ENCODE measurements at regions not wholly inside any gene's neighbourhood (a gene's known extent, or its start where the extent isn't known, plus 50 kb on each side); places are given as distances from the start of the nearest gene placed in this dataset.

- Histone ChIP-seq H3K4me1 (ENCODE audit: insufficient read depth, low read length) (no peaks in the 10 kb centered on the region), H3K79me2 (ENCODE audit: insufficient read depth, low read length) (no peaks in the 10 kb centered on the region), H2BK12ac (ENCODE audit: insufficient read length, low read depth, low read length) (no peak overlapping the region), H4K5ac (ENCODE audit: insufficient read length, low read depth, low read length) (no peak overlapping the region), H3K4ac (ENCODE audit: low read depth, low read length) (no peak overlapping the region), H3K56ac (ENCODE audit: insufficient read length, low read depth, low read length) (no peak overlapping the region), H2BK15ac (ENCODE audit: low read depth, low read length) (no peak overlapping the region), H3K14ac (ENCODE audit: insufficient read depth, low read length) (no peak overlapping the region), H2BK20ac (ENCODE audit: low read depth, low read length, poor library complexity, severe bottlenecking) (no peak overlapping the region), H3K23me2 (ENCODE audit: insufficient read length, low read depth, low read length, poor library complexity, severe bottlenecking) (no peaks in the 10 kb centered on the region), H2BK5ac (ENCODE audit: insufficient read length, low read length) (no peak overlapping the region), H2AFZ (ENCODE audit: low read length) (no peak overlapping the region), H2BK120ac (ENCODE audit: low read depth, low read length, poor library complexity, severe bottlenecking) (no peak overlapping the region), H4K20me1 (ENCODE audit: control insufficient read depth, insufficient read depth, insufficient read length) (no peaks in the 10 kb centered on the region), H3K9ac (ENCODE audit: extremely low read depth, insufficient read length, low read length) (no peak overlapping the region), H4K91ac (ENCODE audit: insufficient read length, low read depth, low read length) (no peak overlapping the region), H3T11ph (ENCODE audit: low read length) (no peak overlapping the region), H3K27me3 (ENCODE audit: insufficient read depth, low read length) (no peaks in the 10 kb centered on the region; the same call in 1 of the 2 replicates), H3K79me1 (ENCODE audit: insufficient read depth, low read depth, low read length, poor library complexity, severe bottlenecking) (no peaks in the 10 kb centered on the region), H2AK5ac (ENCODE audit: insufficient read length, low read length) (no peak overlapping the region), H3K4me2 (ENCODE audit: insufficient read depth, insufficient read length, low read length) (no peak overlapping the region), H3K9me3 (ENCODE audit: control insufficient read depth, low read depth, low read length) (no peaks in the 10 kb centered on the region), H3K27ac (ENCODE audit: insufficient read length, low read depth, low read length) (no peak overlapping the region), H3K18ac (ENCODE audit: insufficient read length, low read depth, low read length) (no peak overlapping the region), H3K23ac (ENCODE audit: insufficient read length, low read depth, low read length) (no peak overlapping the region), H4K8ac (replicated peaks; ENCODE audit: insufficient read length, low read depth, low read length) (no peak overlapping the region)
- no CpG with 5 or more reads among the region's 7 CpGs for WGBS (ENCODE audit: extremely low coverage, insufficient read length, low lambda C conversion rate)
- Mint-ChIP-seq H3K9me3 (peaks cover 6 to 8% of the 10 kb centered on the region in 2 experiments; a peak in 3 of 5 replicates), H3K27ac (no peak overlapping the region), H3K4me3 (no peak overlapping the region), H3K36me3 (ENCODE audit: insufficient read depth in 1 of 3, low read depth in 3 of 3) (no peaks in the 10 kb centered on the region; a peak in 1 of 7 replicates), H3K27me3 (ENCODE audit: low read depth) (no peaks in the 10 kb centered on the region), H3K4me1 (no peaks in the 10 kb centered on the region)
- DNase-seq, result no peak
- TF ChIP-seq CTCF (conservative IDR thresholded peaks at IDR 0.05), result no peak
These were observed 81.0 kb upstream of the MYOCD start for GRCh38 chr17:12584727-12585126.

Data from H9 (cell line).